Tibial artery (tissue), 4 donors: ENCODE measurements at regions not wholly inside any gene's neighbourhood (a gene's known extent, or its start where the extent isn't known, plus 50 kb on each side); places are given as distances from the start of the nearest gene placed in this dataset.
A peak's percentile ranks its signal among the peaks of the same experiment; 100 is the strongest.

Experiments used
- DNase-seq, 2 donors: peaks; one replicate each; pipeline ENCODE4 v3.0.0-alpha.2; 2019
- H3K27ac ChIP-seq, 2 donors: fragments of 200-600 bp; sonication (generic) in 1 of 2; 1 replicate in 1 of 2; 2 replicates in 1 of 2; pipeline ENCODE4 v1.5.1; 2018 to 2019; ENCODE audit warnings: mild to moderate bottlenecking in 1 of 2
- H3K27me3 ChIP-seq, 2 donors: fragments of 200-600 bp; sonication (generic) in 1 of 2; one replicate each; pipeline versions ENCODE4 v1.5.1 to v1.6.0; 2016 to 2019
- H3K36me3 ChIP-seq, 3 donors: fragments of 200-600 bp; sonication (generic) in 2 of 3; one replicate each; pipeline ENCODE4 v1.5.1; 2016 to 2019; ENCODE audit warnings: mild to moderate bottlenecking in 2 of 3
- H3K4me1 ChIP-seq, 4 donors: fragments of 200-600 bp; sonication (generic) in 2 of 4; 1 replicate in 3 of 4; 2 replicates in 1 of 4; pipeline ENCODE4 v1.5.1; 2016 to 2019
- H3K4me3 ChIP-seq, 2 donors: fragments of 200-600 bp; sonication (generic) in 1 of 2; 1 replicate in 1 of 2; 2 replicates in 1 of 2; pipeline ENCODE4 v1.5.1; 2018 to 2019; ENCODE audit warnings: mild to moderate bottlenecking in 2 of 2
- H3K9me3 ChIP-seq, 3 donors: fragments of 200-600 bp; sonication (generic) in 1 of 3; one replicate each; pipeline ENCODE4 v1.5.1; 2016 to 2019
- CTCF ChIP-seq, 2 experiments: fragments of 200-600 bp in 1 of 2; fragments of 450-650 bp in 1 of 2; IDR thresholded peaks; one replicate each; pipeline ENCODE4 v1.5.1; 2017 to 2019; ENCODE audit warnings: antibody characterized with exemption in 2 of 2, mild to moderate bottlenecking in 1 of 2, moderate library complexity in 1 of 2
- intact Hi-C: fragments of 100-400 bp; cut with DNase I; formaldehyde crosslinking; loops from one replicate; pipeline ENCODE4 v1.15.0; 2023; ENCODE audit warnings: low total_unique reads

GRCh38 chr6:164303102-164303964 lies 888.8 kb downstream of the QKI start:
- no peak for TF ChIP-seq CTCF (IDR thresholded peaks at IDR 0.05)
- no peaks in the 10 kb centered on the region for H3K9me3 ChIP-seq
- H3K4me1 ChIP-seq: no peaks in the 10 kb centered on the region
- H3K36me3 ChIP-seq: no peaks in the 10 kb centered on the region
- H3K27me3 ChIP-seq: no peaks in the 10 kb centered on the region
- H3K4me3 ChIP-seq: no peak overlapping the region
- peak in 1 of 2 donors; percentile 32 for DNase-seq
- intact Hi-C loops: no loop called here
- no peak overlapping the region for H3K27ac ChIP-seq

- Histone ChIP-seq H3K27me3 (no peaks in the 10 kb centered on the region), H3K4me3 (no peak overlapping the region), H3K36me3 (no peaks in the 10 kb centered on the region), H3K27ac (no peak overlapping the region), H3K4me1 (no peaks in the 10 kb centered on the region), H3K9me3 (peaks cover 0 to 3% (median 0%) of the 10 kb centered on the region in 3 donors)
- intact Hi-C loops: no loop called here
- no peak for DNase-seq
- no peak for TF ChIP-seq CTCF (IDR thresholded peaks at IDR 0.05)
Measured at GRCh38 chr6:164296411-164296810, 881.9 kb downstream of the QKI start.

- H3K36me3 ChIP-seq: no peaks in the 10 kb centered on the region
- H3K4me1 ChIP-seq: no peaks in the 10 kb centered on the region
- intact Hi-C loops: no loop called here
- H3K27ac ChIP-seq: no peak overlapping the region
- no peak for TF ChIP-seq CTCF (IDR thresholded peaks at IDR 0.05)
- DNase-seq: no peak
- H3K9me3 ChIP-seq: peaks cover 0 to 8% (median 0%) of the 10 kb centered on the region in 3 donors
- H3K27me3 ChIP-seq: no peaks in the 10 kb centered on the region
- no peak overlapping the region for H3K4me3 ChIP-seq
Measured at GRCh38 chr6:164294047-164294784, 879.7 kb downstream of the QKI start.

GRCh38 chr6:164291224-164291623 lies 876.7 kb downstream of the QKI start:
- intact Hi-C loops: no loop called here
- Histone ChIP-seq H3K9me3 (peaks cover 0 to 8% (median 0%) of the 10 kb centered on the region in 3 donors), H3K4me3 (no peak overlapping the region), H3K4me1 (no peaks in the 10 kb centered on the region), H3K27ac (no peak overlapping the region), H3K36me3 (no peaks in the 10 kb centered on the region), H3K27me3 (no peaks in the 10 kb centered on the region)
- no peak for TF ChIP-seq CTCF (IDR thresholded peaks at IDR 0.05)
- DNase-seq: no peak

GRCh38 chr6:164290101-164290500 lies 875.6 kb downstream of the QKI start:
- TF ChIP-seq CTCF (IDR thresholded peaks at IDR 0.05): no peak
- DNase-seq: no peak
- Histone ChIP-seq H3K36me3 (no peaks in the 10 kb centered on the region), H3K27me3 (no peaks in the 10 kb centered on the region), H3K4me1 (no peaks in the 10 kb centered on the region), H3K9me3 (peaks cover 0 to 8% (median 0%) of the 10 kb centered on the region in 3 donors), H3K4me3 (no peak overlapping the region), H3K27ac (no peak overlapping the region)
- intact Hi-C loops: no loop called here
